ENCODE measurements at regions not wholly inside any gene's neighbourhood (a gene's known extent, or its start where the extent isn't known, plus 50 kb on each side); places are given as distances from the start of the nearest gene placed in this dataset.

- no peak for DNase-seq (ENCODE audit: low read depth)
These were observed 50.3 kb upstream of the CXCL12 start for GRCh38 chr10:44435196-44435595.

- no peak for DNase-seq (ENCODE audit: low read depth)
These were observed 51.3 kb upstream of the CXCL12 start for GRCh38 chr10:44436240-44436639.

GRCh38 chr10:44437840-44438511 lies 53.1 kb upstream of the CXCL12 start:
- no peak for DNase-seq (ENCODE audit: low read depth)

GRCh38 chr10:44439239-44439957 lies 54.5 kb upstream of the CXCL12 start:
- no peak for DNase-seq (ENCODE audit: low read depth)

- DNase-seq (ENCODE audit: low read depth): no peak
These were observed 55.0 kb upstream of the CXCL12 start for GRCh38 chr10:44439958-44440244.

- DNase-seq (ENCODE audit: low read depth): no peak
These were observed 72.4 kb upstream of the CXCL12 start for GRCh38 chr10:44457259-44457658.

- DNase-seq (ENCODE audit: low read depth): no peak
These were observed 73.9 kb upstream of the CXCL12 start for GRCh38 chr10:44458671-44459413.

- no peak for DNase-seq (ENCODE audit: low read depth)
These were observed 74.8 kb upstream of the CXCL12 start for GRCh38 chr10:44459671-44460070.

- no peak for DNase-seq (ENCODE audit: low read depth)
These were observed 75.5 kb upstream of the CXCL12 start for GRCh38 chr10:44460416-44460815.

- DNase-seq (ENCODE audit: low read depth): peak; percentile 34
These were observed 77.5 kb upstream of the CXCL12 start for GRCh38 chr10:44462338-44462914.

GRCh38 chr10:44463511-44464121 lies 78.7 kb upstream of the CXCL12 start:
- DNase-seq (ENCODE audit: low read depth): no peak

- DNase-seq (ENCODE audit: low read depth): no peak
These were observed 79.6 kb upstream of the CXCL12 start for GRCh38 chr10:44464503-44464902.

- DNase-seq (ENCODE audit: low read depth): no peak
These were observed 80.7 kb upstream of the CXCL12 start for GRCh38 chr10:44465401-44466115.

GRCh38 chr10:44466236-44466635 lies 81.3 kb upstream of the CXCL12 start:
- DNase-seq (ENCODE audit: low read depth): no peak

- no peak for DNase-seq (ENCODE audit: low read depth)
These were observed 82.2 kb upstream of the CXCL12 start for GRCh38 chr10:44467090-44467489.

GRCh38 chr10:44467900-44468299 lies 83.0 kb upstream of the CXCL12 start:
- DNase-seq (ENCODE audit: low read depth): no peak

- no peak for DNase-seq (ENCODE audit: low read depth)
These were observed 83.6 kb upstream of the CXCL12 start for GRCh38 chr10:44468525-44468924.

GRCh38 chr10:44468965-44469364 lies 84.1 kb upstream of the CXCL12 start:
- no peak for DNase-seq (ENCODE audit: low read depth)

- DNase-seq (ENCODE audit: low read depth): no peak
These were observed 85.9 kb upstream of the CXCL12 start for GRCh38 chr10:44470784-44471183.

GRCh38 chr10:44471410-44471809 lies 86.5 kb upstream of the CXCL12 start:
- no peak for DNase-seq (ENCODE audit: low read depth)

GRCh38 chr10:44473146-44473545 lies 88.2 kb upstream of the CXCL12 start:
- DNase-seq (ENCODE audit: low read depth): no peak

Measured in myocyte (in vitro differentiated cells).